Posterior cingulate gyrus (tissue), 11 donors: ENCODE measurements at regions not wholly inside any gene's neighbourhood (a gene's known extent, or its start where the extent isn't known, plus 50 kb on each side); places are given as distances from the start of the nearest gene placed in this dataset.
"Not testable (repeated sequence)": the region's sequence is repeated elsewhere in the genome, so short reads cannot be mapped to it uniquely, and the experiment has no call there.

Source experiments
- DNase-seq, 10 donors: peaks; one replicate each; pipeline versions ENCODE4 v3.0.0 to v3.0.0-alpha.2; 2020 to 2021; ENCODE audit warnings: mixed read lengths in 3 of 10
- intact Hi-C: fragments of 100-400 bp; cut with DNase I; formaldehyde crosslinking; loops from one replicate; pipeline ENCODE4 v1.15.1; 2023

GRCh38 chr21:22136740-22137139 lies 1138.5 kb downstream of the NCAM2 start:
- no peak for DNase-seq
- intact Hi-C loops, result no loop called here

GRCh38 chr21:22138297-22139016 lies 1140.2 kb downstream of the NCAM2 start:
- DNase-seq, result no peak
- intact Hi-C loops, result no loop called here

GRCh38 chr21:22145545-22145944 lies 1147.3 kb downstream of the NCAM2 start:
- DNase-seq, result no peak
- intact Hi-C loops, result no loop called here

GRCh38 chr21:22154579-22155274 lies 1156.5 kb downstream of the NCAM2 start:
- intact Hi-C loops, result no loop called here
- no peak for DNase-seq

GRCh38 chr21:22164912-22165311 lies 1166.7 kb downstream of the NCAM2 start:
- intact Hi-C loops, result no loop called here
- no peak for DNase-seq

- DNase-seq, result no peak
- intact Hi-C loops, result no loop called here
These were observed 1176.5 kb downstream of the NCAM2 start for GRCh38 chr21:22174746-22175145.

GRCh38 chr21:22189278-22189677 lies 1191.1 kb downstream of the NCAM2 start:
- DNase-seq, result no peak
- intact Hi-C loops, result no loop called here

- no peak for DNase-seq
- intact Hi-C loops, result no loop called here
These were observed 1193.4 kb downstream of the NCAM2 start for GRCh38 chr21:22191581-22191980.

- DNase-seq, result no peak
- intact Hi-C loops, result no loop called here
These were observed 1194.6 kb downstream of the NCAM2 start for GRCh38 chr21:22192766-22193165.

- intact Hi-C loops, result not testable (repeated sequence)
These were observed 1196.8 kb downstream of the NCAM2 start for GRCh38 chr21:22194986-22195385.

GRCh38 chr21:22200378-22201092 lies 1202.3 kb downstream of the NCAM2 start:
- DNase-seq, result no peak
- intact Hi-C loops, result no loop called here

More at GRCh38 chr21:22194986-22195385, 1196.8 kb downstream of the NCAM2 start:
- peak in 1 of 10 donors; percentile 69 for DNase-seq

- DNase-seq, result no peak
- intact Hi-C loops, result no loop called here
These were observed 1202.9 kb downstream of the NCAM2 start for GRCh38 chr21:22201126-22201525.

GRCh38 chr21:22201669-22202068 lies 1203.5 kb downstream of the NCAM2 start:
- intact Hi-C loops, result no loop called here
- no peak for DNase-seq

GRCh38 chr21:22209304-22209700 lies 1211.1 kb downstream of the NCAM2 start:
- intact Hi-C loops, result no loop called here
- DNase-seq, result no peak

- DNase-seq, result no peak
- intact Hi-C loops, result no loop called here
These were observed 1213.7 kb downstream of the NCAM2 start for GRCh38 chr21:22211943-22212342.

GRCh38 chr21:22223385-22223784 lies 1225.2 kb downstream of the NCAM2 start:
- intact Hi-C loops, result no loop called here
- no peak for DNase-seq

- intact Hi-C loops, result no loop called here
- DNase-seq, result no peak
These were observed 1226.1 kb downstream of the NCAM2 start for GRCh38 chr21:22224261-22224660.

GRCh38 chr21:22225299-22225698 lies 1227.1 kb downstream of the NCAM2 start:
- DNase-seq, result no peak
- intact Hi-C loops, result no loop called here

GRCh38 chr21:22231013-22231412 lies 1232.8 kb downstream of the NCAM2 start:
- intact Hi-C loops, result no loop called here
- no peak for DNase-seq

GRCh38 chr21:22235866-22236590 lies 1237.8 kb downstream of the NCAM2 start:
- intact Hi-C loops, result no loop called here
- DNase-seq, result no peak

- intact Hi-C loops, result no loop called here
- no peak for DNase-seq
These were observed 1246.3 kb downstream of the NCAM2 start for GRCh38 chr21:22244516-22244915.
